IMR-90 (cell line): ENCODE measurements at regions not wholly inside any gene's neighbourhood (a gene's known extent, or its start where the extent isn't known, plus 50 kb on each side); places are given as distances from the start of the nearest gene placed in this dataset.

Source experiments
- CTCF ChIP-seq: conservative IDR thresholded peaks from 2 replicates; pipeline ENCODE4 v1.5.1; 2012; ENCODE audit warnings: mild to moderate bottlenecking, low read depth, low read length, improper control_type of control experiment
- ELK1 ChIP-seq: fragments of 150-350 bp; IDR thresholded peaks from 2 replicates; pipeline ENCODE4 v1.6.1; 2016; ENCODE audit warnings: low read depth, mild to moderate bottlenecking, low read length, moderate library complexity, borderline replicate concordance
- RFX5 ChIP-seq: IDR thresholded peaks from 2 replicates; pipeline ENCODE4 v1.8.0; 2012; ENCODE audit warnings: low read depth, mild to moderate bottlenecking, low read length, moderate library complexity

- no peak for TF ChIP-seq CTCF
- no peak for TF ChIP-seq ELK1
- no peak for TF ChIP-seq RFX5
Measured at GRCh38 chr2:15787535-15788454, 152.6 kb upstream of the MYCN start.
